ENCODE measurements at regions not wholly inside any gene's neighbourhood (a gene's known extent, or its start where the extent isn't known, plus 50 kb on each side); places are given as distances from the start of the nearest gene placed in this dataset.

GRCh38 chr18:23340661-23341060 lies 112.4 kb upstream of the RIOK3 start:
- Mint-ChIP-seq H3K36me3 (ENCODE audit: low read depth) (peaks cover 7% of the 10 kb centered on the region), H3K4me1 (no peaks in the 10 kb centered on the region), H3K27me3 (ENCODE audit: insufficient read depth) (no peaks in the 10 kb centered on the region), H3K9me3 (no peaks in the 10 kb centered on the region), H3K27ac (no peak overlapping the region), H3K4me3 (no peak overlapping the region)
- H3K9me3 ChIP-seq (ENCODE audit: control insufficient read depth, low read length) = no peaks in the 10 kb centered on the region
- no peak for TF ChIP-seq CTCF (conservative IDR thresholded peaks at IDR 0.05)
- H3K27ac ChIP-seq (ENCODE audit: low read depth, low read length) = peak overlapping the region; percentile 18
- no peak for DNase-seq
- no peaks in the 10 kb centered on the region for H3K4me1 ChIP-seq (ENCODE audit: control insufficient read depth, insufficient read depth, low read length)
- no peak overlapping the region for H3K4me3 ChIP-seq (ENCODE audit: low read length)
- H3K9ac ChIP-seq (ENCODE audit: extremely low read depth, low read length, poor library complexity, severe bottlenecking) = no peak overlapping the region
- no peaks in the 10 kb centered on the region for H3K36me3 ChIP-seq (ENCODE audit: control insufficient read depth, insufficient read depth, low read length)
- H3K27me3 ChIP-seq (ENCODE audit: control insufficient read depth, insufficient read depth, low read length, poor library complexity, severe bottlenecking) = no peaks in the 10 kb centered on the region
- 81 to 89% methylated on average over 6 to 9 of the region's 9 CpGs for WGBS, 2 experiments (ENCODE audit: insufficient coverage in 1 of 2, insufficient read length in 1 of 2)

- no peak for DNase-seq
- H3K4me3 Mint-ChIP-seq = no peak overlapping the region
- Histone ChIP-seq H3K4me3 (ENCODE audit: low read length) (no peak overlapping the region), H3K4me1 (ENCODE audit: control insufficient read depth, insufficient read depth, low read length) (no peaks in the 10 kb centered on the region), H3K27ac (ENCODE audit: low read depth, low read length) (no peak overlapping the region), H3K27me3 (ENCODE audit: control insufficient read depth, insufficient read depth, low read length, poor library complexity, severe bottlenecking) (no peaks in the 10 kb centered on the region), H3K36me3 (ENCODE audit: control insufficient read depth, insufficient read depth, low read length) (no peaks in the 10 kb centered on the region), H3K9me3 (ENCODE audit: control insufficient read depth, low read length) (no peaks in the 10 kb centered on the region), H3K9ac (ENCODE audit: extremely low read depth, low read length, poor library complexity, severe bottlenecking) (no peak overlapping the region)
- 85 to 94% methylated on average over 6 to 9 of the region's 9 CpGs for WGBS, 2 experiments (ENCODE audit: insufficient coverage in 1 of 2, insufficient read length in 1 of 2)
- H3K9me3 Mint-ChIP-seq = no peaks in the 10 kb centered on the region
- H3K36me3 Mint-ChIP-seq (ENCODE audit: low read depth) = peaks cover 7% of the 10 kb centered on the region
- no peak overlapping the region for H3K27ac Mint-ChIP-seq
- H3K4me1 Mint-ChIP-seq = no peaks in the 10 kb centered on the region
- no peak for TF ChIP-seq CTCF (conservative IDR thresholded peaks at IDR 0.05)
- no peaks in the 10 kb centered on the region for H3K27me3 Mint-ChIP-seq (ENCODE audit: insufficient read depth)
These were observed 111.7 kb upstream of the RIOK3 start for GRCh38 chr18:23341383-23341782.

GRCh38 chr18:23341983-23342382 lies 111.1 kb upstream of the RIOK3 start:
- no peaks in the 10 kb centered on the region for H3K9me3 Mint-ChIP-seq
- Histone ChIP-seq H3K4me3 (ENCODE audit: low read length) (no peak overlapping the region), H3K27ac (ENCODE audit: low read depth, low read length) (no peak overlapping the region), H3K4me1 (ENCODE audit: control insufficient read depth, insufficient read depth, low read length) (no peaks in the 10 kb centered on the region), H3K27me3 (ENCODE audit: control insufficient read depth, insufficient read depth, low read length, poor library complexity, severe bottlenecking) (no peaks in the 10 kb centered on the region), H3K36me3 (ENCODE audit: control insufficient read depth, insufficient read depth, low read length) (no peaks in the 10 kb centered on the region), H3K9ac (ENCODE audit: extremely low read depth, low read length, poor library complexity, severe bottlenecking) (no peak overlapping the region), H3K9me3 (ENCODE audit: control insufficient read depth, low read length) (no peaks in the 10 kb centered on the region)
- H3K4me1 Mint-ChIP-seq = no peaks in the 10 kb centered on the region
- TF ChIP-seq CTCF (conservative IDR thresholded peaks at IDR 0.05) = no peak
- H3K27me3 Mint-ChIP-seq (ENCODE audit: insufficient read depth) = no peaks in the 10 kb centered on the region
- no peak overlapping the region for H3K27ac Mint-ChIP-seq
- no peak overlapping the region for H3K4me3 Mint-ChIP-seq
- H3K36me3 Mint-ChIP-seq (ENCODE audit: low read depth) = peaks cover 7% of the 10 kb centered on the region
- DNase-seq = no peak
